Sigmoid colon (tissue), 4 donors: ENCODE measurements at regions not wholly inside any gene's neighbourhood (a gene's known extent, or its start where the extent isn't known, plus 50 kb on each side); places are given as distances from the start of the nearest gene placed in this dataset.

Experiments used
- EP300 ChIP-seq, 4 donors: sonication (generic); formaldehyde crosslinking; IDR thresholded peaks; one replicate each; pipeline ENCODE4 v1.6.1; 2017; ENCODE audit warnings: antibody characterized with exemption in 4 of 4
- POLR2A ChIP-seq, 2 donors: fragments of 450-650 bp; IDR thresholded peaks; one replicate each; pipeline ENCODE4 v1.6.1; 2016; ENCODE audit warnings: antibody characterized with exemption in 2 of 2, mild to moderate bottlenecking in 2 of 2, moderate library complexity in 2 of 2
- POLR2AphosphoS5 ChIP-seq, 4 donors: sonication (generic); formaldehyde crosslinking; IDR thresholded peaks; one replicate each; pipeline ENCODE4 v1.6.1; 2017; ENCODE audit warnings: antibody characterized with exemption in 4 of 4
- TF ChIP-seq, protein P1 (sequence below), 4 experiments: fragments of 450-650 bp in 3 of 4; fragments of 200-600 bp in 1 of 4; IDR thresholded peaks; one replicate each; pipeline ENCODE4 v1.5.1; 2016 to 2019; ENCODE audit warnings: antibody characterized with exemption in 4 of 4, mild to moderate bottlenecking in 3 of 4, moderate library complexity in 2 of 4

DNA sequence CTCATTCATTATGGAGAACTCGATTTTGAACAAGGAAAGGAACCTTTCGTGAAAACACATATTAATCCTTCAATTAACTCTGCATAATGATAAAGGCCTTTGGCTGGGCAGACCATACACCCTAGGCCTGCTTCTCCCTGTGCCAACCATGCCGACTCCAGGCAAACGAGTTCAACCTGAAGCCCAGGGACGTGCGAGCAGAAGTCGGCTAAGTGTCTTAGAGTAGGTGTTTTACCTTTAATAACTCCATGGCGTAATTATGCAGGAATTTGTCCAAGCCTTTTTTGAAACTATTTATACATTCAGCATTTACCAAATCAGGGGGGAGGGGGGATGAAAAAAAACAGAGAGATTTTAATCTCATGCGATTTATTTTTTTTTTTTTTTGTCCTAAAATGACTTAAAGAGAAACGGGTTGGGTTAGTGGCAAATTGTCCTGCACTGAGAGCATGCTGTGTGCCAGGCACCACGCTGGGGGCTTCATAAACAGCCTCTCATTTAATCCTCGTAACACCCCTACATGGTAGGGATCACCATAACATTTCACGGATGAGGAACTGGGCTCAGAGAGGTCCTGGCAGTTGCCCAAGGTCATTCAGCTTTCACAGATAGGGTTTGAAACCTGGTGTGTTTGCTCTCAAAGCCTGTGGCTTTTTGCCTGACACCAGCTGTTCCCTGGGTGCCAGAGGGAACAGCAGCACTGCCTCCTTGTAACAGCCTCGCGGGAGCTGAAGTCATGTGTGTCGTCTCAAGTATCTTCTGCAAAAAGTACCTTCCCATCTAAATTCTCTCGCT, 423.9 kb downstream of the MN1 start:
- TF ChIP-seq, protein P1, sequence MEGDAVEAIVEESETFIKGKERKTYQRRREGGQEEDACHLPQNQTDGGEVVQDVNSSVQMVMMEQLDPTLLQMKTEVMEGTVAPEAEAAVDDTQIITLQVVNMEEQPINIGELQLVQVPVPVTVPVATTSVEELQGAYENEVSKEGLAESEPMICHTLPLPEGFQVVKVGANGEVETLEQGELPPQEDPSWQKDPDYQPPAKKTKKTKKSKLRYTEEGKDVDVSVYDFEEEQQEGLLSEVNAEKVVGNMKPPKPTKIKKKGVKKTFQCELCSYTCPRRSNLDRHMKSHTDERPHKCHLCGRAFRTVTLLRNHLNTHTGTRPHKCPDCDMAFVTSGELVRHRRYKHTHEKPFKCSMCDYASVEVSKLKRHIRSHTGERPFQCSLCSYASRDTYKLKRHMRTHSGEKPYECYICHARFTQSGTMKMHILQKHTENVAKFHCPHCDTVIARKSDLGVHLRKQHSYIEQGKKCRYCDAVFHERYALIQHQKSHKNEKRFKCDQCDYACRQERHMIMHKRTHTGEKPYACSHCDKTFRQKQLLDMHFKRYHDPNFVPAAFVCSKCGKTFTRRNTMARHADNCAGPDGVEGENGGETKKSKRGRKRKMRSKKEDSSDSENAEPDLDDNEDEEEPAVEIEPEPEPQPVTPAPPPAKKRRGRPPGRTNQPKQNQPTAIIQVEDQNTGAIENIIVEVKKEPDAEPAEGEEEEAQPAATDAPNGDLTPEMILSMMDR (IDR thresholded peaks at IDR 0.05): no peak
- TF ChIP-seq EP300 (IDR thresholded peaks at IDR 0.05): no peak
- no peak for TF ChIP-seq POLR2AphosphoS5 (IDR thresholded peaks at IDR 0.05)
- TF ChIP-seq POLR2A (IDR thresholded peaks at IDR 0.05): no peak
